ENCODE measurements at regions not wholly inside any gene's neighbourhood (a gene's known extent, or its start where the extent isn't known, plus 50 kb on each side); places are given as distances from the start of the nearest gene placed in this dataset.

GRCh38 chr5:118365718-118366117 lies 622.6 kb downstream of the DTWD2 start:
- TF ChIP-seq GATA2 (IDR thresholded peaks at IDR 0.05; ENCODE audit: insufficient read depth, insufficient read length, low read depth, low read length): no peak
- TF ChIP-seq MAX (IDR thresholded peaks at IDR 0.05; ENCODE audit: insufficient read depth, insufficient read length): no peak
- TF ChIP-seq POLR2AphosphoS5 (IDR thresholded peaks at IDR 0.05; ENCODE audit: insufficient read depth, low read depth, low read length): no peak
- TF ChIP-seq EZH2 (IDR thresholded peaks at IDR 0.05; ENCODE audit: borderline replicate concordance, low read depth, low read length, severe bottlenecking): no peak
- TF ChIP-seq POLR2A (IDR thresholded peaks at IDR 0.05; ENCODE audit: low read depth, low read length): no peak
- TF ChIP-seq FOS (IDR thresholded peaks at IDR 0.05; ENCODE audit: borderline replicate concordance, insufficient read depth, low read length): no peak
- no peak for TF ChIP-seq JUN (IDR thresholded peaks at IDR 0.05; ENCODE audit: borderline replicate concordance, insufficient read depth, insufficient read length, low read depth)
- no peak for TF ChIP-seq CTCF (IDR thresholded peaks at IDR 0.05; ENCODE audit: extremely low read depth in 1 of 2, insufficient read depth in 1 of 2, low read depth in 1 of 2, low read length in 2 of 2)
- TF ChIP-seq MYC (IDR thresholded peaks at IDR 0.05; ENCODE audit: low read depth, low read length): no peak
- Histone ChIP-seq H4K20me1 (replicated peaks; ENCODE audit: control insufficient read depth, extremely low read depth, insufficient read depth, low read length) (no peaks in the 10 kb centered on the region), H3K27me3 (ENCODE audit: control insufficient read depth in 2 of 2, insufficient read depth in 2 of 2, low read length in 2 of 2) (no peaks in the 10 kb centered on the region), H3K4me3 (replicated peaks in 1 of 3; ENCODE audit: insufficient read depth in 1 of 3, low read depth in 1 of 3, low read length in 3 of 3) (no peak overlapping the region), H3K4me2 (ENCODE audit: insufficient read depth, low read length) (no peak overlapping the region), H3K36me3 (ENCODE audit: control insufficient read depth in 2 of 2, extremely low read depth in 1 of 2, insufficient read depth in 2 of 2, low read length in 2 of 2) (no peaks in the 10 kb centered on the region), H3K79me2 (ENCODE audit: control insufficient read depth, insufficient read depth, low read length) (no peaks in the 10 kb centered on the region), H3K9me3 (replicated peaks; ENCODE audit: control insufficient read depth, insufficient read depth, low read length) (peaks cover 2% of the 10 kb centered on the region), H3K27ac (ENCODE audit: insufficient read depth, low read depth, low read length) (no peak overlapping the region), H3K9ac (replicated peaks; ENCODE audit: extremely low read depth, insufficient read depth, low read length) (no peak overlapping the region), H3K9me1 (replicated peaks; ENCODE audit: control insufficient read depth, extremely low read depth, insufficient read depth, low read length) (no peaks in the 10 kb centered on the region), H2AFZ (ENCODE audit: low read depth, low read length) (no peak overlapping the region), H3K4me1 (ENCODE audit: control insufficient read depth, extremely low read depth, insufficient read depth, low read length) (no peaks in the 10 kb centered on the region)
- intact Hi-C loops (cut with micrococcal nuclease): no loop called here
- dilution Hi-C loops (cut with MboI; ENCODE audit: extremely low pct_ligation_motif_present, low sequenced_read_pairs): no loop called here
- no TSS peak for BruUV-seq (replicated peaks)
- FAIRE-seq (no peak), DNase-seq (ENCODE audit: low read depth, low spot score) (no peak)
- ChIA-PET CTCF (no interaction called here), POLR2A (no interaction called here)
